Activated B cell treated with CpG ODN at 0.5 μM for 24 hours (primary cell): ENCODE measurements at regions not wholly inside any gene's neighbourhood (a gene's known extent, or its start where the extent isn't known, plus 50 kb on each side); places are given as distances from the start of the nearest gene placed in this dataset.

Experiments used
- ATAC-seq: fragments of 200-7000 bp; cut with Tn5 transposase; one replicate; pipeline ENCODE4 v1.10.0; 2021; ENCODE audit warnings: low read depth, mild to moderate bottlenecking, moderate library complexity
- CTCF ChIA-PET: fragments of 350-600 bp; sonication (Branson Sonifier 250); formaldehyde crosslinking; loops from one replicate; lab custom pipeline; 2021; ENCODE audit warnings: antibody characterized with exemption; lab: Charles Lee
- POLR2A ChIA-PET: fragments of 350-600 bp; sonication (Branson Sonifier 250); formaldehyde crosslinking; loops from one replicate; lab custom pipeline; 2021; ENCODE audit warnings: antibody characterized with exemption; lab: Charles Lee
- DNase-seq: peaks from one replicate; pipeline ENCODE4 v3.0.0; 2022
- H3K27ac Mint-ChIP-seq: one replicate; pipeline ENCODE4 v1.8.0; 2020; ENCODE audit warnings: mixed read lengths
- H3K27me3 Mint-ChIP-seq: one replicate; pipeline ENCODE4 v1.8.0; 2021; ENCODE audit warnings: mixed read lengths
- H3K36me3 Mint-ChIP-seq: one replicate; pipeline ENCODE4 v1.8.0; 2021; ENCODE audit warnings: low read depth, mixed read lengths
- H3K4me1 Mint-ChIP-seq: one replicate; pipeline ENCODE4 v1.8.0; 2021; ENCODE audit warnings: mixed read lengths
- H3K4me3 Mint-ChIP-seq: one replicate; pipeline ENCODE4 v1.8.0; 2020; ENCODE audit warnings: mild to moderate bottlenecking, mixed read lengths
- H3K9me3 Mint-ChIP-seq: one replicate; pipeline ENCODE4 v1.8.0; 2020; ENCODE audit warnings: mixed read lengths
- intact Hi-C: fragments of 100-400 bp; cut with micrococcal nuclease; formaldehyde crosslinking; loops from one replicate; pipeline ENCODE4 v1.15.1; 2024
- TF ChIP-seq, protein P1 (sequence below): fragments of 200-600 bp; IDR thresholded peaks from one replicate; pipeline ENCODE4 v1.8.0; 2022; ENCODE audit warnings: antibody characterized with exemption, mild to moderate bottlenecking

DNA sequence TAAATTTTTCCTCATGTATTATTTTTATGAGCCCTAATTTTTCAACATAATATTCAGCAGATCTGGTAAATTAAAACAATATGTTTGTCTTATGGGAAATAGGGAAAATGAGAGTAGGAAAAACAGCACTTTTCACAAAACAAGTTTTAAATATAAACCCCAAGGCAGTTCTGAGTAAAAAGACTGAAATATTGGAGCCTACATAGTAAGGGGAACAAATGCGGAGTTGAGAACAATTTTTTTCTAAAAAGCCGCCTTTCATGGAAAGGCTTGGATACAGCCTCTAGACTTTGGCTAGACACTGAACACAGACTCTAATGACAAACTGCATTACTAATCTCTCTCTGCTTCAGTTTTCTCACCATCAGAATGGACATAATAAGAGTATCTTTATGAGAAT lies 174.1 kb downstream of the NOL4 start:
- Mint-ChIP-seq H3K9me3 (peaks cover 6% of the 10 kb centered on the region), H3K4me3 (no peak overlapping the region), H3K4me1 (no peaks in the 10 kb centered on the region), H3K27me3 (no peaks in the 10 kb centered on the region), H3K36me3 (no peaks in the 10 kb centered on the region), H3K27ac (no peak overlapping the region)
- DNase-seq (no peak), ATAC-seq (no peak)
- intact Hi-C loops: no loop called here
- POLR2A ChIA-PET: no interaction called here
- CTCF ChIA-PET: no interaction called here
- TF ChIP-seq, protein P1, sequence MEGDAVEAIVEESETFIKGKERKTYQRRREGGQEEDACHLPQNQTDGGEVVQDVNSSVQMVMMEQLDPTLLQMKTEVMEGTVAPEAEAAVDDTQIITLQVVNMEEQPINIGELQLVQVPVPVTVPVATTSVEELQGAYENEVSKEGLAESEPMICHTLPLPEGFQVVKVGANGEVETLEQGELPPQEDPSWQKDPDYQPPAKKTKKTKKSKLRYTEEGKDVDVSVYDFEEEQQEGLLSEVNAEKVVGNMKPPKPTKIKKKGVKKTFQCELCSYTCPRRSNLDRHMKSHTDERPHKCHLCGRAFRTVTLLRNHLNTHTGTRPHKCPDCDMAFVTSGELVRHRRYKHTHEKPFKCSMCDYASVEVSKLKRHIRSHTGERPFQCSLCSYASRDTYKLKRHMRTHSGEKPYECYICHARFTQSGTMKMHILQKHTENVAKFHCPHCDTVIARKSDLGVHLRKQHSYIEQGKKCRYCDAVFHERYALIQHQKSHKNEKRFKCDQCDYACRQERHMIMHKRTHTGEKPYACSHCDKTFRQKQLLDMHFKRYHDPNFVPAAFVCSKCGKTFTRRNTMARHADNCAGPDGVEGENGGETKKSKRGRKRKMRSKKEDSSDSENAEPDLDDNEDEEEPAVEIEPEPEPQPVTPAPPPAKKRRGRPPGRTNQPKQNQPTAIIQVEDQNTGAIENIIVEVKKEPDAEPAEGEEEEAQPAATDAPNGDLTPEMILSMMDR: no peak

DNA sequence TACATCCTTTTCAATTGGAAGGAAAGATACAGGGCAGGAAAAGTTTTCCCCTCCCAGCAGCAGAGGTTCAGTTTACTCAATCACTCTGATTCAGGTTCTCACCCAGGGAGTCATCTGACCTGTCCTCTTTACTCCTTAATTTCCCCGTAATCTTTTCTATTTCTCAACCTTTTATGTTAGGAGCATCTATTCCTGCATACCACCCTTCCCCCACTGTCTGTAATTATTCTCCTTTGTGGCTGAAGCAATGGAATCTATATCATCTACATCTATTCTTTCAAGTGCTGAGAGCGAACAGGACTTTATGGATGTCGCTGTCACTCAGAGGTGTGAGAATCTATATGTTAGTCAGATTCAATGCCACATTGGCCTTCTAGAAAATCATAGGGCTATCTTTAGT lies 175.2 kb downstream of the NOL4 start:
- H3K9me3 Mint-ChIP-seq: no peaks in the 10 kb centered on the region
- no peak overlapping the region for H3K4me3 Mint-ChIP-seq
- DNase-seq (no peak), ATAC-seq (no peak)
- no peak overlapping the region for H3K27ac Mint-ChIP-seq
- TF ChIP-seq, protein P1: no peak
- no peaks in the 10 kb centered on the region for H3K27me3 Mint-ChIP-seq
- intact Hi-C loops: no loop called here
- POLR2A ChIA-PET: no interaction called here
- H3K36me3 Mint-ChIP-seq: no peaks in the 10 kb centered on the region
- CTCF ChIA-PET: no interaction called here
- H3K4me1 Mint-ChIP-seq: no peaks in the 10 kb centered on the region

DNA sequence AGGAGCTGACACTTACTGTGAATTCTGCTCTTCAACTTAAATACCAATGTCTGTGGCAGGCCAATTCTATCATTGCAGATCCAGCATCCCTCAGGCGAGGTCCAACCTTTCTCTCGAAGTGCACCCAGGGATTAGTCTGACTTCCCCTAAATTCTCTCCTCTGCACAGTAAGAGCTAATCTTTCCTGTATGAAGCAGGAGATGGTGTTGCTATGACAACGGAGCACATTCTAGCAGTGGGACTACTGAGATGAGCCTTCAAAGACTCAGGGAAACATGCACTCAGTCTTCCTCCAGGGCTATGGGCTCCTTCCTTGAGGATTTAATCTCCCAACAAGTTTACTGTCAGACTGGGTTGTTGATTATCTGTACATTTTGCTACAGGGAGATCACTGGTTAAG lies 176.3 kb downstream of the NOL4 start:
- DNase-seq (no peak), ATAC-seq (no peak)
- TF ChIP-seq, protein P1: no peak
- POLR2A ChIA-PET: no interaction called here
- Mint-ChIP-seq H3K27ac (no peak overlapping the region), H3K4me3 (no peak overlapping the region), H3K27me3 (no peaks in the 10 kb centered on the region), H3K36me3 (no peaks in the 10 kb centered on the region), H3K4me1 (no peaks in the 10 kb centered on the region), H3K9me3 (no peaks in the 10 kb centered on the region)
- intact Hi-C loops: no loop called here
- CTCF ChIA-PET: no interaction called here

DNA sequence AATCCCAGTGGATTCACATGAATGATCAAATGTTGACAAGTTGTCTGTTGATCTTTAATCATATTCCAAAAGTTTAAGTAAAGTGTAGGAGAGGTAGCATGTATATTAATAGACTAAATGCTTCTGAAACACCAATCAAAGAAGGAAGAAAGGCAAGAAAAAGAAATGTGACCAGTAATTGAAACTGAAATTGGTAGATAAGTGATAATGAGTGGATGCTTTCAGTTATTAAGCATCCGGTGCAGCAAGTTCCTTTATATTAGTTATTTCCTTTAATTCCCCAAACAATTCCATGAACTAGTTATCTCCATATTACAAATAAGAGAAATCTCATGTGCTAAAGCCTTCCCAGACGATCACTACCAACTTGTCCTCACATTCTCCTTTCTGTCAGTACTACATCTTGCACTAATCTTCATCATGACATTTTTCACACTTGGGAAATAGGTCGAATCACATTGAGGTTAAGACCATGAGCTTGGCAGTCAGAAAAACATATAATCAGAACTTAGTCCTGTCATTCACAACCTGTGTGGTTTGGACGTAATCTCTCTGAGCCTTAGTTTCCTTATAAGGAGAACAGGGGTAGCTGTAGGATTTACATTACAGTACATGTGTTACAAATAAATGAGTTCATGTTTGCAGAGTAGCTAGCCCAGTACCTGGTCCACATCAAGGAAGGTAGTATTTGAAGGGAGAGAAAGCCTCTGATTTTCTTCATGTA lies 182.1 kb downstream of the NOL4 start:
- DNase-seq: no peak
- no peak overlapping the region for H3K4me3 Mint-ChIP-seq
- CTCF ChIA-PET: no interaction called here
- H3K9me3 Mint-ChIP-seq: peaks cover 3% of the 10 kb centered on the region
- intact Hi-C loops: no loop called here
- no peak for ATAC-seq
- TF ChIP-seq, protein P1: no peak
- no peaks in the 10 kb centered on the region for H3K4me1 Mint-ChIP-seq
- H3K27ac Mint-ChIP-seq: no peak overlapping the region
- no peaks in the 10 kb centered on the region for H3K36me3 Mint-ChIP-seq
- no peaks in the 10 kb centered on the region for H3K27me3 Mint-ChIP-seq
- POLR2A ChIA-PET: no interaction called here

DNA sequence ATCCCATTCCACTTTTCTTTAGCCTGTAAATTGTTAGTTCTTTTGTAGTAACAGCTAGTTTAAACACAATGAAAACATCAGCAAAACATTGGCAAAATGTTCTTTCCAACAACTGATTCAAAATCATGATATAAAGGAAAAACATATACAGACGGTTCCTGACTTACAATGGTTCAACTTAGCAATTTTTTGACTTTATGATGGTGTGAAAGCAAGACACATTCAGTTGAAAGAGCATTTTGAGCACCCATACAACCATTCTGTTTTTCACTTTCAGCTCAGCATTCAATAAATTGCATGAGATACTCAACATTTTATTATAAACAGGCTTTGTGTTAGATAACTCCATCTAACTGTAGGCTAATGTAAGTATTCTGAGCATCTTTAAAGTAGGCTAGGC lies 185.1 kb downstream of the NOL4 start:
- DNase-seq (no peak), ATAC-seq (no peak)
- H3K27ac Mint-ChIP-seq: no peak overlapping the region
- no peak overlapping the region for H3K4me3 Mint-ChIP-seq
- TF ChIP-seq, protein P1: no peak
- ChIA-PET CTCF (no interaction called here), POLR2A (no interaction called here)
- no peaks in the 10 kb centered on the region for H3K27me3 Mint-ChIP-seq
- no peaks in the 10 kb centered on the region for H3K36me3 Mint-ChIP-seq
- peaks cover 4% of the 10 kb centered on the region for H3K9me3 Mint-ChIP-seq
- intact Hi-C loops: no loop called here
- no peaks in the 10 kb centered on the region for H3K4me1 Mint-ChIP-seq
